ENCODE measurements at regions not wholly inside any gene's neighbourhood (a gene's known extent, or its start where the extent isn't known, plus 50 kb on each side); places are given as distances from the start of the nearest gene placed in this dataset.

- POLR2A ChIA-PET (ENCODE audit: low non-redundant PET), result no interaction called here
- intact Hi-C loops (cut with micrococcal nuclease; ENCODE audit: unreplicated experiment), result no loop called here
- Histone ChIP-seq H3K27ac (ENCODE audit: low read depth, low read length, poor library complexity, severe bottlenecking) (no peak overlapping the region), H3K4me1 (ENCODE audit: insufficient read depth, low read length, poor library complexity, severe bottlenecking) (peaks cover under 1% of the 10 kb centered on the region), H3K36me3 (ENCODE audit: insufficient read depth, low read length, poor library complexity, severe bottlenecking) (no peaks in the 10 kb centered on the region), H3K9me3 (ENCODE audit: low read depth, low read length, poor library complexity, severe bottlenecking) (no peaks in the 10 kb centered on the region), H3K4me3 (ENCODE audit: low read depth, low read length, poor library complexity, severe bottlenecking) (no peak overlapping the region), H3K27me3 (replicated peaks; ENCODE audit: insufficient read depth, low read depth, low read length, poor library complexity) (no peaks in the 10 kb centered on the region)
- no peak for DNase-seq (ENCODE audit: low spot score)
- no TSS peak for BruUV-seq (replicated peaks)
- no peak for TF ChIP-seq CTCF (conservative IDR thresholded peaks at IDR 0.05; ENCODE audit: low read depth, low read length)
- no peak for TF ChIP-seq EZH2 (IDR thresholded peaks at IDR 0.05; ENCODE audit: borderline replicate concordance, low read depth, low read length, poor library complexity, severe bottlenecking)
- CTCF ChIA-PET, result no interaction called here
Observed at GRCh38 chr9:129544761-129545160, 76.1 kb downstream of the C9orf50 start.

- intact Hi-C loops (cut with micrococcal nuclease; ENCODE audit: unreplicated experiment), result no loop called here
- no peak overlapping the region for H3K4me3 ChIP-seq (ENCODE audit: low read depth, low read length, poor library complexity, severe bottlenecking)
- no peak for TF ChIP-seq CTCF (conservative IDR thresholded peaks at IDR 0.05; ENCODE audit: low read depth, low read length)
- no peak for TF ChIP-seq EZH2 (IDR thresholded peaks at IDR 0.05; ENCODE audit: borderline replicate concordance, low read depth, low read length, poor library complexity, severe bottlenecking)
Observed at GRCh38 chr9:129542741-129543140, 78.2 kb downstream of the C9orf50 start.

DNA sequence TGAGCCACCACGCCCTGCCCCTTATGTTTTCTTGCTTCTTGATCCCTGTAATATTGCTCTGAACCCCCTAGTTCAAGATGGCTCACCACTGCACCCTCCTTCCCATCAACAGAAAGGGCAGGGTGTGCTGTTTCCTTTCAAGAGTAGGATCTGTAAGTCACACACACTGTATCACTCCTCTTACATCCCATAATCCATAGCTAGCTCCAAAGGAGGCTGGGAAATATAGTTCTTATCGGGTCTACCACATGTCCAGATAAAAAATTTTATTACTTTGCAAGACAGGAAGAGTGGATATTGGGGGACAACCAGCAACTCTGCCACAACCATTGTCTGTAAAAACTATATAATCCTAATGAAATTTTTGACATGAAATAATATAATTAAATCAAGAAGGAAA lies 79.6 kb downstream of the C9orf50 start:
- TF ChIP-seq CTCF (conservative IDR thresholded peaks at IDR 0.05; ENCODE audit: low read depth, low read length) (no peak), EZH2 (IDR thresholded peaks at IDR 0.05; ENCODE audit: borderline replicate concordance, low read depth, low read length, poor library complexity, severe bottlenecking) (no peak)
- Histone ChIP-seq H3K27ac (ENCODE audit: low read depth, low read length, poor library complexity, severe bottlenecking) (no peak overlapping the region), H3K36me3 (ENCODE audit: insufficient read depth, low read length, poor library complexity, severe bottlenecking) (no peaks in the 10 kb centered on the region), H3K27me3 (replicated peaks; ENCODE audit: insufficient read depth, low read depth, low read length, poor library complexity) (no peaks in the 10 kb centered on the region), H3K4me1 (ENCODE audit: insufficient read depth, low read length, poor library complexity, severe bottlenecking) (no peaks in the 10 kb centered on the region), H3K9me3 (ENCODE audit: low read depth, low read length, poor library complexity, severe bottlenecking) (no peaks in the 10 kb centered on the region), H3K4me3 (ENCODE audit: low read depth, low read length, poor library complexity, severe bottlenecking) (no peak overlapping the region)
- intact Hi-C loops (cut with micrococcal nuclease; ENCODE audit: unreplicated experiment), result no loop called here
- ChIA-PET CTCF (no interaction called here), POLR2A (ENCODE audit: low non-redundant PET) (no interaction called here)
- DNase-seq (ENCODE audit: low spot score), result no peak
- no TSS peak for BruUV-seq (replicated peaks)

More at GRCh38 chr9:129542741-129543140, 78.2 kb downstream of the C9orf50 start:
- H3K27ac ChIP-seq (ENCODE audit: low read depth, low read length, poor library complexity, severe bottlenecking), result no peak overlapping the region
- no peaks in the 10 kb centered on the region for H3K9me3 ChIP-seq (ENCODE audit: low read depth, low read length, poor library complexity, severe bottlenecking)
- no peaks in the 10 kb centered on the region for H3K4me1 ChIP-seq (ENCODE audit: insufficient read depth, low read length, poor library complexity, severe bottlenecking)
- POLR2A ChIA-PET (ENCODE audit: low non-redundant PET), result no interaction called here
- no peaks in the 10 kb centered on the region for H3K36me3 ChIP-seq (ENCODE audit: insufficient read depth, low read length, poor library complexity, severe bottlenecking)
- no peak for DNase-seq (ENCODE audit: low spot score)
- BruUV-seq (replicated peaks), result no TSS peak
- no peaks in the 10 kb centered on the region for H3K27me3 ChIP-seq (replicated peaks; ENCODE audit: insufficient read depth, low read depth, low read length, poor library complexity)
- CTCF ChIA-PET, result no interaction called here
